ENCODE measurements at regions not wholly inside any gene's neighbourhood (a gene's known extent, or its start where the extent isn't known, plus 50 kb on each side); places are given as distances from the start of the nearest gene placed in this dataset.

GRCh38 chr11:15494740-15495139 is 380.0 kb downstream of the INSC start:
- TF ChIP-seq CTCF (IDR thresholded peaks at IDR 0.05) (no peak), POLR2A (IDR thresholded peaks at IDR 0.05) (no peak)
